Endothelial cell of umbilical vein (primary cell): ENCODE measurements at regions not wholly inside any gene's neighbourhood (a gene's known extent, or its start where the extent isn't known, plus 50 kb on each side); places are given as distances from the start of the nearest gene placed in this dataset.

Source experiments
- CTCF ChIP-seq, 2 donors: IDR thresholded peaks; 1 replicate in 1 of 2; 2 replicates in 1 of 2; pipeline ENCODE4 v1.5.1; 2011; ENCODE audit warnings: low read length in 2 of 2, mild to moderate bottlenecking in 2 of 2, moderate library complexity in 2 of 2, control low read depth in 1 of 2, inconsistent platforms in 1 of 2, low read depth in 1 of 2; ENCODE audit not compliant: insufficient read depth in 1 of 2; ENCODE audit errors: extremely low read depth in 1 of 2
- EZH2 ChIP-seq: IDR thresholded peaks from 2 replicates; pipeline ENCODE4 v1.6.1; 2012; ENCODE audit warnings: borderline replicate concordance, low read depth, mild to moderate bottlenecking, moderate library complexity, low read length, inconsistent platforms; ENCODE audit not compliant: severe bottlenecking
- FOS ChIP-seq: IDR thresholded peaks from 2 replicates; pipeline ENCODE4 v1.6.1; 2011; ENCODE audit warnings: mild to moderate bottlenecking, low read length, moderate library complexity, borderline replicate concordance; ENCODE audit not compliant: insufficient read depth
- GATA2 ChIP-seq: IDR thresholded peaks from 2 replicates; pipeline ENCODE4 v1.7.0; 2011; ENCODE audit warnings: low read depth, mild to moderate bottlenecking, moderate library complexity, mixed read lengths, low read length; ENCODE audit not compliant: insufficient read length, insufficient read depth
- JUN ChIP-seq: IDR thresholded peaks from 2 replicates; pipeline ENCODE4 v1.6.1; 2011; ENCODE audit warnings: borderline replicate concordance, low read depth; ENCODE audit not compliant: insufficient read length, insufficient read depth
- MAX ChIP-seq: IDR thresholded peaks from 2 replicates; pipeline ENCODE4 v1.6.1; 2011; ENCODE audit not compliant: insufficient read depth, insufficient read length
- POLR2A ChIP-seq: IDR thresholded peaks from 2 replicates; pipeline ENCODE4 v1.6.1; 2012; ENCODE audit warnings: low read depth, mild to moderate bottlenecking, control low read depth, low read length
- POLR2AphosphoS5 ChIP-seq: IDR thresholded peaks from 2 replicates; pipeline ENCODE4 v1.6.1; 2012; ENCODE audit warnings: low read depth, mild to moderate bottlenecking, control low read depth, low read length, moderate library complexity; ENCODE audit not compliant: insufficient read depth

DNA sequence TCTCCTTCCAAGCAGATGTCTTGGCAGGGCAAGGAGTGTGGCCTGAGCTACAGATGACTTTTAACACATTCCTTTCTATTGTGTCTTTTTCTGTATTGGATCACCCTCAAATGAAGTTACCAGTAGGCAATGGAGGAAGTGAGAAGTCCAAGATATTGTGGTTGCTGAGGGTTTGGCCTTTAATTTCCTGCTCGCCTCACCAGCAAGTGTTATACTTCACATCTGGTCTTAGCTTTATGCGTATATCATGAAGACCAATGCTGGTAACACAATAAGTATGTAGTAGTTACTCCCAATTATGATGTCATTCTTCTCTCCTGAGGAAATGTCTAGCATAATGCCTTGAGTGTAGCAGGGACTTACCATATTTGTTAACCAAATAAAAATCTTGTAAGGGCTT, 179.9 kb downstream of the ZIC1 start:
- TF ChIP-seq CTCF (IDR thresholded peaks at IDR 0.05; ENCODE audit: extremely low read depth in 1 of 2, insufficient read depth in 1 of 2, low read depth in 1 of 2, low read length in 2 of 2) (no peak), EZH2 (no peak), MAX (no peak), POLR2AphosphoS5 (no peak), POLR2A (no peak), JUN (no peak), GATA2 (no peak), FOS (no peak)
